A549 (cell line): ENCODE measurements at regions not wholly inside any gene's neighbourhood (a gene's known extent, or its start where the extent isn't known, plus 50 kb on each side); places are given as distances from the start of the nearest gene placed in this dataset.

Experiments
- ATAC-seq, 2 experiments: fragments of 200-7000 bp in 1 of 2; fragments of >200 bp in 1 of 2; cut with Nextera tagmentation in 1 of 2; cut with Tn5 transposase in 1 of 2; 3 replicates each; pipeline versions ENCODE4 v1.8.0 to v1.9.1; 2018 to 2020; ENCODE audit warnings: mild to moderate bottlenecking in 1 of 2, moderate library complexity in 1 of 2
- CTCF ChIA-PET: fragments of 300-600 bp; sonication (Branson Sonifier 250); formaldehyde crosslinking; extraction: SDS; loops from one replicate; lab custom pipeline; 2021; ENCODE audit warnings: antibody characterized with exemption, inconsistent platforms; lab: Yijun Ruan, JAX
- POLR2A ChIA-PET: fragments of 350-600 bp; formaldehyde crosslinking; extraction: SDS; loops from one replicate; lab custom pipeline; 2021; ENCODE audit warnings: antibody characterized with exemption, inconsistent platforms; lab: Yijun Ruan, JAX
- DNase-seq, 2 experiments: peaks; one replicate each; pipeline versions ENCODE4 v3.0.0 to v3.0.0-alpha.2; 2011 to 2016; ENCODE audit warnings: low read depth in 1 of 2, low spot score in 1 of 2
- FAIRE-seq: peaks from 2 replicates; lab custom pipeline; 2011; peaks lifted over from hg19 to GRCh38; lab: Jason Lieb, UNC
- H3K27ac ChIP-seq, 2 experiments: fragments of >200 bp; sonication (Bioruptor Twin); formaldehyde crosslinking; 3 replicates each; pipeline ENCODE4 v1.5.1; 2016 to 2017
- H3K4me1 ChIP-seq: fragments of >200 bp; sonication (Bioruptor Twin); formaldehyde crosslinking; 3 replicates; pipeline ENCODE4 v1.6.1; 2016
- H3K4me2 ChIP-seq: fragments of >200 bp; sonication (Bioruptor Twin); formaldehyde crosslinking; 3 replicates; pipeline ENCODE4 v1.6.1; 2016
- H3K4me3 ChIP-seq: fragments of >200 bp; sonication (Bioruptor Twin); formaldehyde crosslinking; 3 replicates; pipeline ENCODE4 v1.5.1; 2016
- H3K9me3 ChIP-seq: fragments of >200 bp; sonication (Bioruptor Twin); formaldehyde crosslinking; 3 replicates; pipeline ENCODE4 v1.6.1; 2016
- ATOH8 ChIP-seq: fragments of 250-450 bp; sonication (Bioruptor Pico); IDR thresholded peaks from 2 replicates; pipeline ENCODE4 v1.5.0; 2020; ENCODE audit warnings: low read depth, mild to moderate bottlenecking, moderate library complexity
- CBX2 ChIP-seq: fragments of 200-600 bp; sonication (generic); IDR thresholded peaks from 2 replicates; pipeline ENCODE4 v1.6.1; 2016; ENCODE audit warnings: low read depth, mild to moderate bottlenecking, borderline replicate concordance
- CBX8 ChIP-seq: fragments of 200-600 bp; sonication (generic); IDR thresholded peaks from 2 replicates; pipeline ENCODE4 v1.6.1; 2016
- CHD4 ChIP-seq: fragments of 200-600 bp; sonication (generic); IDR thresholded peaks from 2 replicates; pipeline ENCODE4 v1.6.1; 2016; ENCODE audit warnings: antibody characterized with exemption, mild to moderate bottlenecking, borderline replicate concordance
- E2F6 ChIP-seq: IDR thresholded peaks from 2 replicates; pipeline ENCODE4 v1.6.1; 2012; ENCODE audit warnings: low read depth, borderline replicate concordance
- EHF ChIP-seq: fragments of 250-450 bp; sonication (Bioruptor Pico); IDR thresholded peaks from 2 replicates; pipeline ENCODE4 v1.5.0; 2020; ENCODE audit warnings: mild to moderate bottlenecking
- EHMT2 ChIP-seq: fragments of 200-600 bp; sonication (generic); IDR thresholded peaks from 2 replicates; pipeline ENCODE4 v1.6.1; 2016; ENCODE audit warnings: antibody characterized with exemption, low read depth, mild to moderate bottlenecking, moderate library complexity
- ELK1 ChIP-seq: fragments of 150-350 bp; IDR thresholded peaks from 2 replicates; pipeline ENCODE4 v1.6.1; 2014; ENCODE audit warnings: low read depth, mild to moderate bottlenecking, low read length
- EP300 ChIP-seq, 2 experiments: fragments of >200 bp; sonication (Bioruptor Twin); formaldehyde crosslinking; IDR thresholded peaks; 2 replicates in 1 of 2; 3 replicates in 1 of 2; pipeline ENCODE4 v1.6.1; 2016 to 2017
- HDAC2 ChIP-seq: fragments of 200-600 bp; sonication (generic); IDR thresholded peaks from 2 replicates; pipeline ENCODE4 v1.6.1; 2016
- HEYL ChIP-seq: fragments of 250-450 bp; sonication (Bioruptor Pico); IDR thresholded peaks from 2 replicates; pipeline ENCODE4 v1.8.0; 2021; ENCODE audit warnings: mild to moderate bottlenecking, moderate library complexity
- HOXB13 ChIP-seq: fragments of 250-450 bp; sonication (Bioruptor Pico); IDR thresholded peaks from 2 replicates; pipeline ENCODE4 v1.5.0; 2020; ENCODE audit warnings: low read depth, mild to moderate bottlenecking, moderate library complexity
- JUN ChIP-seq, 2 experiments: fragments of >200 bp; sonication (Bioruptor Twin); formaldehyde crosslinking; IDR thresholded peaks; 2 replicates in 1 of 2; 3 replicates in 1 of 2; pipeline ENCODE4 v1.6.1; 2016 to 2017
- JUNB ChIP-seq: fragments of >200 bp; sonication (Bioruptor Twin); formaldehyde crosslinking; IDR thresholded peaks from 2 replicates; pipeline ENCODE4 v1.6.1; 2016
- MAX ChIP-seq: IDR thresholded peaks from 2 replicates; pipeline ENCODE4 v1.6.1; 2012
- MAZ ChIP-seq: fragments of 150-350 bp; IDR thresholded peaks from 2 replicates; pipeline ENCODE4 v1.6.1; 2014; ENCODE audit warnings: antibody characterized with exemption, low read depth, low read length, borderline replicate concordance
- RAD21 ChIP-seq, 2 experiments: fragments of >200 bp in 1 of 2; sonication (Bioruptor Twin) in 1 of 2; formaldehyde crosslinking in 1 of 2; IDR thresholded peaks in 1 of 2; conservative IDR thresholded peaks in 1 of 2; 2 replicates in 1 of 2; 3 replicates in 1 of 2; pipeline ENCODE4 v1.6.1; 2012 to 2018; ENCODE audit warnings: inconsistent platforms in 1 of 2
- RARB ChIP-seq: fragments of 250-450 bp; sonication (Bioruptor Pico); IDR thresholded peaks from 2 replicates; pipeline ENCODE4 v1.8.0; 2021; ENCODE audit warnings: mild to moderate bottlenecking, moderate library complexity
- RCOR1 ChIP-seq: fragments of 150-350 bp; IDR thresholded peaks from 2 replicates; pipeline ENCODE4 v1.6.1; 2014; ENCODE audit warnings: antibody characterized with exemption, low read length, low read depth
- REST ChIP-seq: fragments of 200-600 bp; sonication (generic); IDR thresholded peaks from 2 replicates; pipeline ENCODE4 v1.6.1; 2016; ENCODE audit warnings: antibody characterized with exemption, mild to moderate bottlenecking, moderate library complexity
- RFX5 ChIP-seq: fragments of 450-650 bp; IDR thresholded peaks from 2 replicates; pipeline ENCODE4 v1.7.1; 2014; ENCODE audit warnings: antibody characterized with exemption, mild to moderate bottlenecking, moderate library complexity
- SREBF2 ChIP-seq: fragments of 450-650 bp; IDR thresholded peaks from 2 replicates; pipeline ENCODE4 v1.6.1; 2014; ENCODE audit warnings: mild to moderate bottlenecking, moderate library complexity
- ZFP36 ChIP-seq: fragments of 450-650 bp; IDR thresholded peaks from 2 replicates; pipeline ENCODE4 v1.6.1; 2014; ENCODE audit warnings: borderline replicate concordance; ENCODE audit not compliant: partially characterized antibody
- WGBS: methylation state at CpG from one replicate; pipeline ENCODE4 v1.1.6; 2017; ENCODE audit errors: missing lambda C conversion rate; 5-methylcytosine and 5-hydroxymethylcytosine counted together

- ATAC-seq (no peak), FAIRE-seq (no peak), DNase-seq (no peak)
- CTCF ChIA-PET: interaction anchor here (0.8 to 0.9 kb wide), 2 partner anchors 9 kb away, joined by 3 read pairs; no protein-coding TSS in a partner anchor
- Histone ChIP-seq H3K27ac (no peak overlapping the region), H3K4me2 (no peak overlapping the region), H3K4me3 (no peak overlapping the region), H3K9me3 (no peaks in the 10 kb centered on the region), H3K4me1 (no peaks in the 10 kb centered on the region)
- POLR2A ChIA-PET: no interaction called here
- TF ChIP-seq EHF (CRISPR knock-in tag) (no peak), CHD4 (no peak), MAX (no peak), HEYL (CRISPR knock-in tag) (no peak), REST (no peak), ZFP36 (no peak), MAZ (no peak), RAD21 (conservative IDR thresholded peaks at IDR 0.05 in 1 of 2, IDR thresholded peaks at IDR 0.05 in 1 of 2) (no peak), RCOR1 (no peak), RARB (CRISPR knock-in tag) (no peak), HOXB13 (CRISPR knock-in tag) (no peak), HDAC2 (no peak), CBX8 (no peak), EHMT2 (no peak), E2F6 (no peak), ELK1 (no peak), RFX5 (no peak), JUNB (no peak), SREBF2 (no peak), JUN (IDR thresholded peaks at IDR 0.05) (no peak)
- 13% methylated on average over 3 of the region's 3 CpGs for WGBS
These were observed 319.2 kb upstream of the MOCS1 start for GRCh38 chr6:40253420-40253819.

- ChIA-PET POLR2A (no interaction called here), CTCF (interaction anchor here (0.8 to 0.9 kb wide), 2 partner anchors 8 to 9 kb away, joined by 3 read pairs; no protein-coding TSS in a partner anchor)
- ATAC-seq (no peak), FAIRE-seq (no peak), DNase-seq (no peak)
- no peaks in the 10 kb centered on the region for H3K4me1 ChIP-seq
- H3K9me3 ChIP-seq: no peaks in the 10 kb centered on the region
- 21% methylated on average over 4 of the region's 4 CpGs for WGBS
- no peak overlapping the region for H3K27ac ChIP-seq
- H3K4me2 ChIP-seq: no peak overlapping the region
- H3K4me3 ChIP-seq: no peak overlapping the region
- no peak for TF ChIP-seq ELK1
- TF ChIP-seq EP300 (IDR thresholded peaks at IDR 0.05): no peak
- TF ChIP-seq E2F6: no peak
- no peak for TF ChIP-seq ATOH8 (CRISPR knock-in tag)
- TF ChIP-seq HDAC2: no peak
- no peak for TF ChIP-seq REST
- no peak for TF ChIP-seq SREBF2
- TF ChIP-seq CBX2: no peak
- TF ChIP-seq CHD4: no peak
- TF ChIP-seq RAD21 (conservative IDR thresholded peaks at IDR 0.05 in 1 of 2, IDR thresholded peaks at IDR 0.05 in 1 of 2): no peak
These were observed 318.4 kb upstream of the MOCS1 start for GRCh38 chr6:40252531-40253258.
